ENCODE measurements at regions not wholly inside any gene's neighbourhood (a gene's known extent, or its start where the extent isn't known, plus 50 kb on each side); places are given as distances from the start of the nearest gene placed in this dataset.
A peak's percentile ranks its signal among the peaks of the same experiment; 100 is the strongest.

GRCh38 chr11:91776655-91777054 lies 448.0 kb upstream of the FAT3 start:
- H3K4me3 ChIP-seq (ENCODE audit: low read length), result no peak overlapping the region
- no peak for TF ChIP-seq CTCF (conservative IDR thresholded peaks at IDR 0.05; ENCODE audit: low read depth, low read length)
- no peak for DNase-seq (ENCODE audit: low read depth)

- TF ChIP-seq CTCF (conservative IDR thresholded peaks at IDR 0.05; ENCODE audit: low read depth, low read length), result peak; percentile 30
- no peak overlapping the region for H3K4me3 ChIP-seq (ENCODE audit: low read length)
- DNase-seq (ENCODE audit: low read depth), result no peak
These were observed 451.5 kb upstream of the FAT3 start for GRCh38 chr11:91773090-91773489.

- DNase-seq (ENCODE audit: low read depth), result no peak
- TF ChIP-seq CTCF (conservative IDR thresholded peaks at IDR 0.05; ENCODE audit: low read depth, low read length), result no peak
- no peak overlapping the region for H3K4me3 ChIP-seq (ENCODE audit: low read length)
These were observed 452.7 kb upstream of the FAT3 start for GRCh38 chr11:91771961-91772360.

- H3K4me3 ChIP-seq (ENCODE audit: low read length), result no peak overlapping the region
- no peak for DNase-seq (ENCODE audit: low read depth)
- no peak for TF ChIP-seq CTCF (conservative IDR thresholded peaks at IDR 0.05; ENCODE audit: low read depth, low read length)
These were observed 455.8 kb upstream of the FAT3 start for GRCh38 chr11:91768783-91769182.

- DNase-seq (ENCODE audit: low read depth), result no peak
- TF ChIP-seq CTCF (conservative IDR thresholded peaks at IDR 0.05; ENCODE audit: low read depth, low read length), result no peak
- no peak overlapping the region for H3K4me3 ChIP-seq (ENCODE audit: low read length)
These were observed 461.3 kb upstream of the FAT3 start for GRCh38 chr11:91763331-91763730.

GRCh38 chr11:91761406-91762025 lies 463.1 kb upstream of the FAT3 start:
- H3K4me3 ChIP-seq (ENCODE audit: low read length), result no peak overlapping the region
- DNase-seq (ENCODE audit: low read depth), result no peak
- TF ChIP-seq CTCF (conservative IDR thresholded peaks at IDR 0.05; ENCODE audit: low read depth, low read length), result no peak

- TF ChIP-seq CTCF (conservative IDR thresholded peaks at IDR 0.05; ENCODE audit: low read depth, low read length), result no peak
- DNase-seq (ENCODE audit: low read depth), result no peak
These were observed 467.7 kb upstream of the FAT3 start for GRCh38 chr11:91756829-91757480.

More at GRCh38 chr11:91756829-91757480, 467.7 kb upstream of the FAT3 start:
- no peak overlapping the region for H3K4me3 ChIP-seq (ENCODE audit: low read length)

Data from retinal pigment epithelial cell (primary cell).